Mesothelial cell of epicardium (in vitro differentiated cells): ENCODE measurements at regions not wholly inside any gene's neighbourhood (a gene's known extent, or its start where the extent isn't known, plus 50 kb on each side); places are given as distances from the start of the nearest gene placed in this dataset.

ENCODE experiments used
- DNase-seq, 2 experiments: peaks; one replicate each; pipeline ENCODE4 v3.0.0; 2021; ENCODE audit warnings: low spot score in 2 of 2; ENCODE audit not compliant: unreplicated experiment in 2 of 2
- H3K27ac Mint-ChIP-seq: 2 replicates; pipeline ENCODE4 v1.8.0; 2021; ENCODE audit warnings: mixed read lengths
- H3K27me3 Mint-ChIP-seq: 2 replicates; pipeline ENCODE4 v1.8.0; 2021; ENCODE audit warnings: low read depth, mixed read lengths
- H3K36me3 Mint-ChIP-seq: 2 replicates; pipeline ENCODE4 v1.8.0; 2021; ENCODE audit warnings: mixed read lengths
- H3K4me1 Mint-ChIP-seq: 2 replicates; pipeline ENCODE4 v1.8.0; 2021; ENCODE audit warnings: mixed read lengths
- H3K4me3 Mint-ChIP-seq: 2 replicates; pipeline ENCODE4 v1.8.0; 2021; ENCODE audit warnings: mild to moderate bottlenecking, moderate library complexity, mixed read lengths
- H3K9me3 Mint-ChIP-seq: 2 replicates; pipeline ENCODE4 v1.8.0; 2021; ENCODE audit warnings: mixed read lengths
- TF ChIP-seq, protein P1 (sequence below): fragments of 200-600 bp; sonication (generic); IDR thresholded peaks from one replicate; pipeline ENCODE4 v1.5.0; 2021; ENCODE audit warnings: antibody characterized with exemption; ENCODE audit not compliant: unreplicated experiment

DNA sequence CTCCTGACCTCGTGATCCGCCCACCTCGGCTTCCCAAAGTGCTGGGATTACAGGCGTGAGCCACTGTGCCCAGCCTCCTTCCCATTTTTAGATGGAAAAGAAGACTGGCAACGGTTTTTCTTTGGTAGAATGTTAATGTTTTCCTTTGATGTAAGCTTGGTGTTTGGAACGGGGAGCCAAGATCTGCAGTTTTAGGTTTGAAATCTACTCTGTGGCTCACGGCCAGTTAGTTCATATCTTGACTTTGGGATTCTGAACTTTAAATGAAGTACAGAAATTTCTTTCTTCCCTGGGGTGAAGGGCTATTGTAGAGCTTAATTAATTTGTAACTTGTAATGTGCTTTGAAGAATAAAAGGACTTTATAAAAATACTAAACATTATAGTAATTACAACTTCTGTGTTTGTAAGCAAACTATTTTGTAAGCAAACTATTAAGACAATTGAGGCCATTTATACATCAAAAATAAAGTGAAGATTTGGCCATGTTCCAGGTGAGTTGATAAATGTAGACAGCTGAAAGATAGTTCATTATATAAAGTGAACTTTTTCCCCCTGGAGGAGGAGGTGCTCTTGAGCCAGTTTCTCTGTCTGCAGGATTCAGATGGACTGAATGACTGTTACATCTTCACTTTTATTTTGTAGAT, 117.1 kb upstream of the TUT7 start:
- H3K9me3 Mint-ChIP-seq = peaks cover 5% of the 10 kb centered on the region
- H3K4me3 Mint-ChIP-seq = no peak overlapping the region
- H3K4me1 Mint-ChIP-seq = peaks cover 23% of the 10 kb centered on the region
- no peaks in the 10 kb centered on the region for H3K27me3 Mint-ChIP-seq
- TF ChIP-seq, protein P1, sequence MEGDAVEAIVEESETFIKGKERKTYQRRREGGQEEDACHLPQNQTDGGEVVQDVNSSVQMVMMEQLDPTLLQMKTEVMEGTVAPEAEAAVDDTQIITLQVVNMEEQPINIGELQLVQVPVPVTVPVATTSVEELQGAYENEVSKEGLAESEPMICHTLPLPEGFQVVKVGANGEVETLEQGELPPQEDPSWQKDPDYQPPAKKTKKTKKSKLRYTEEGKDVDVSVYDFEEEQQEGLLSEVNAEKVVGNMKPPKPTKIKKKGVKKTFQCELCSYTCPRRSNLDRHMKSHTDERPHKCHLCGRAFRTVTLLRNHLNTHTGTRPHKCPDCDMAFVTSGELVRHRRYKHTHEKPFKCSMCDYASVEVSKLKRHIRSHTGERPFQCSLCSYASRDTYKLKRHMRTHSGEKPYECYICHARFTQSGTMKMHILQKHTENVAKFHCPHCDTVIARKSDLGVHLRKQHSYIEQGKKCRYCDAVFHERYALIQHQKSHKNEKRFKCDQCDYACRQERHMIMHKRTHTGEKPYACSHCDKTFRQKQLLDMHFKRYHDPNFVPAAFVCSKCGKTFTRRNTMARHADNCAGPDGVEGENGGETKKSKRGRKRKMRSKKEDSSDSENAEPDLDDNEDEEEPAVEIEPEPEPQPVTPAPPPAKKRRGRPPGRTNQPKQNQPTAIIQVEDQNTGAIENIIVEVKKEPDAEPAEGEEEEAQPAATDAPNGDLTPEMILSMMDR = no peak
- no peaks in the 10 kb centered on the region for H3K36me3 Mint-ChIP-seq
- peak overlapping the region; percentile 95 for H3K27ac Mint-ChIP-seq
- no peak for DNase-seq

DNA sequence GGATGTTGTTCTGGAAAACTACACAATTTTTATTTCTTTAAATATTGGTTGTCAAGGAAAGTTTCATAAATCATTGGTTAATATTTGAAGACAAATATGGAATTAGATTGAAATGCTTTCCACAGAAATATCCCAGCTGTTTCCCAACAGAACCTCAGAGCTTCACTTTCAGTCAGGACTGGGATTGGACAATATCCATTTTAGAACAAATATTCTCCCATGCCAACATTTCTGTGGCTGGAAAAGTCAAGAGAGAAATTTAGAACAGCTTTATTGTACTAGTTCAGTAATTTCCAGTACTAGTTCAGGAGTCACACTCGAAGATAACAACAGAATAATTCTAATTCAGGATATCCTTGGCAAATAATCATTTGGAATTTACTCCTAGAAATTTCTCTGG, 116.1 kb upstream of the TUT7 start:
- no peaks in the 10 kb centered on the region for H3K27me3 Mint-ChIP-seq
- H3K36me3 Mint-ChIP-seq = no peaks in the 10 kb centered on the region

DNA sequence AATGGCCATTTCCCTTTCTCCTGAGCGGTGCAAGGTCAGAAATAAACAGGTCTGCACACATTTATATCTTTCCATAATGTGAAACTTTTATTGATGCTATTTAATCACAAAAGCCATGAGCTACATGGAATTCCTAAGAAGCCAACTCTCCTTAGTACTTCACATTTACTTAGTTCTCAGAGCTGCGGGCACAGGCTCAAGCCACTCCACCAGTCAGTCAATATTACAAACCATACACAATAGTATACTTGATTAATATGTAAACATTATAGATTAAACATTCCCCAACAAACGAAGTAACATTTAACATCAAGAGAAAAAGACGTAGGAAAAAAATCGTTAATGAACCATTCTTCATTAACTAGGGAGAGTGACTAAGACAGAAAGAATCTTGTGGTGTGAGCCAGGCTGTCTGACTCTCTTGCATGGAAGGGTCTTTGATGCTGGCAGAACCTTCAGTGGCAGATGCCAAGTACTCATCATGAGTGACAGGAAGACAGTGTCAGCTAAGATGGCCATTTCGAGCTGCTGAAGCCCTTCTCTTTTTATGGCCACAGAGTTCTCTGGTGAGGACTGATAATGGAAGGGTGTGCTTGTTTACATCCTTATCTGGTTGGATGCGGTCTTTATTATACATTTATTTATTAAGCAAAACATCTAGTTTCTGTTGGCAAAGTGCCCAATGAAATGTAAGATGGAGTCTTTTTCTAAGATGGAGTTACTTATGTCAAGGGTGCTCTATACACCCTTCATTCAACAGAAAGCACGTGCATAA, 115.5 kb upstream of the TUT7 start:
- no peaks in the 10 kb centered on the region for H3K27me3 Mint-ChIP-seq
- no peaks in the 10 kb centered on the region for H3K36me3 Mint-ChIP-seq
- H3K4me1 Mint-ChIP-seq = peaks cover 23% of the 10 kb centered on the region
- H3K9me3 Mint-ChIP-seq = peaks cover 5% of the 10 kb centered on the region
- TF ChIP-seq, protein P1 = no peak
- no peak overlapping the region for H3K27ac Mint-ChIP-seq
- H3K4me3 Mint-ChIP-seq = no peak overlapping the region
- DNase-seq = no peak

More for the DNA sequence above, 116.1 kb upstream of the TUT7 start:
- Mint-ChIP-seq H3K4me1 (peaks cover 23% of the 10 kb centered on the region), H3K4me3 (no peak overlapping the region), H3K27ac (no peak overlapping the region), H3K9me3 (peaks cover 5% of the 10 kb centered on the region)
- TF ChIP-seq, protein P1 = no peak
- no peak for DNase-seq

DNA sequence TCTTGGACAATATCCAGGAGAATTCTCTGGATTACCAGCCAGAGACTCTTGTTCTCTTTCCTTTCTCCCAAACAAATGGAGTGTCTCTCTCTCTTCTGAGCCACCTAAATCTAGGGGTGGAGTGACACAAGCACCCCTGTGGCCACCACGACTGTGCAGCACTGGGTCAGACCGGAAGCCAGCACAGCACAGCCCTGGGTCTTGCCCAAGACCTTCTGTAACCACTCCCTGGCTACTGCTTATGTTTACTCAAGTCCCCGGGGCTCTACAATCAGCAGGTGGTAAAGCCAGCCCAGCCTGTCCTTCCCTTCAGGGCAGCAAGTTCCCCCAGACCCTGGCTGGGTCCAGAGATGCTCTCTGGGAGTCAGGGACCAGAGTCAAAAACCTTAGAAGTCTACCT, 110.0 kb upstream of the TUT7 start:
- no peaks in the 10 kb centered on the region for H3K36me3 Mint-ChIP-seq
- no peak for DNase-seq
- H3K27me3 Mint-ChIP-seq = no peaks in the 10 kb centered on the region
- TF ChIP-seq, protein P1 = no peak
- peaks cover 28% of the 10 kb centered on the region for H3K4me1 Mint-ChIP-seq
- H3K4me3 Mint-ChIP-seq = no peak overlapping the region
- no peak overlapping the region for H3K27ac Mint-ChIP-seq
- no peaks in the 10 kb centered on the region for H3K9me3 Mint-ChIP-seq

DNA sequence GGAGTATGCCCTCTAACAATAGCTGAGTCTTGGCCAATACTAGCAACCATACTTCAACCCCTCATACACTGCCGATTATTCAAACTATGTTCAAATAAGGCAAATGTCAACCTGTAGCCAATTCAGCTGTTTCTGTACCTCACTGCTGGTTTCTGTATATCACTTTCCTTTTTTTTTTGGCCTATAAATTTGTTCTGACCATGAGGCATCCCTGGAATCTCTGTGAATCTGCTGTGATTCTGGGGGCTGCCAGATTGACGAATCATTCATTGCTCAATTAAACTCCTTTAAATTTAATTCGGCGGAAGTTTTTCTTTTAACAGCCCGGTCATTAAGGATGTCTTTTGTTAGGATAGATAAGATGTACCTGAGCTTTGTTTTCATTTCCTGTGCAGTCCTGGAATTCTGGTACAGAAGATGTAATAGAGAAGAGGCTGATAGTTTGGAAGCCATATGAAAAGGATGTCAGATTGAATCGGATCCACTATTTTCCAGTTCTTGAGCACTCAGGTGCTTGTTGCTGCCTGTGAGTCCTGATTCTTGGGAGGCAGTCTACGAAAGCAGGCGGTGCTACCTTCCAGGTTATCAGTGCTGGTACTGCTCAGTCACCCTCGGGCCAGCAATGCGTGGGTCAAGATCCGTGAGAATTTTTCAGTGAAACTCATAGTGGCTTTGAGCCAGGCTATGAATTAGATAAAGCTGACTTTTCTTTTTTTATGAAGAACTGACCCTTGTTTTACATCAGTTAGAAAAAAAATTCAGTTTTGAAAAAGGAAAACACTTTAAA, 106.2 kb upstream of the TUT7 start:
- H3K27me3 Mint-ChIP-seq = no peaks in the 10 kb centered on the region
- TF ChIP-seq, protein P1 = no peak
- no peaks in the 10 kb centered on the region for H3K9me3 Mint-ChIP-seq
- DNase-seq = no peak
- H3K36me3 Mint-ChIP-seq = no peaks in the 10 kb centered on the region
- H3K4me1 Mint-ChIP-seq = peaks cover 44% of the 10 kb centered on the region
- peak overlapping the region; percentile 89 for H3K27ac Mint-ChIP-seq
- H3K4me3 Mint-ChIP-seq = peak overlapping the region; percentile 13
